ENCODE measurements at regions not wholly inside any gene's neighbourhood (a gene's known extent, or its start where the extent isn't known, plus 50 kb on each side); places are given as distances from the start of the nearest gene placed in this dataset.

GRCh38 chr2:23198316-23199114 lies 186.5 kb upstream of the KLHL29 start:
- no peak for DNase-seq (ENCODE audit: low spot score)

GRCh38 chr2:23199115-23199918 lies 185.7 kb upstream of the KLHL29 start:
- no peak for DNase-seq (ENCODE audit: low spot score)

GRCh38 chr2:23200068-23200786 lies 184.8 kb upstream of the KLHL29 start:
- DNase-seq (ENCODE audit: low spot score): no peak

GRCh38 chr2:23200787-23201114 lies 184.2 kb upstream of the KLHL29 start:
- DNase-seq (ENCODE audit: low spot score): no peak

GRCh38 chr2:23203383-23203782 lies 181.6 kb upstream of the KLHL29 start:
- no peak for DNase-seq (ENCODE audit: low spot score)

GRCh38 chr2:23204685-23205242 lies 180.2 kb upstream of the KLHL29 start:
- DNase-seq (ENCODE audit: low spot score): no peak

GRCh38 chr2:23206650-23207049 lies 178.3 kb upstream of the KLHL29 start:
- no peak for DNase-seq (ENCODE audit: low spot score)

GRCh38 chr2:23207871-23208270 lies 177.1 kb upstream of the KLHL29 start:
- DNase-seq (ENCODE audit: low spot score): no peak

GRCh38 chr2:23208339-23208738 lies 176.6 kb upstream of the KLHL29 start:
- DNase-seq (ENCODE audit: low spot score): no peak

- no peak for DNase-seq (ENCODE audit: low spot score)
Measured at GRCh38 chr2:23209059-23209458, 175.9 kb upstream of the KLHL29 start.

GRCh38 chr2:23211987-23212583 lies 172.9 kb upstream of the KLHL29 start:
- DNase-seq (ENCODE audit: low spot score): no peak

- DNase-seq (ENCODE audit: low spot score): no peak
Measured at GRCh38 chr2:23213196-23213595, 171.8 kb upstream of the KLHL29 start.

- DNase-seq (ENCODE audit: low spot score): no peak
Measured at GRCh38 chr2:23215016-23215415, 170.0 kb upstream of the KLHL29 start.

GRCh38 chr2:23219666-23220065 lies 165.3 kb upstream of the KLHL29 start:
- DNase-seq (ENCODE audit: low spot score): no peak

- no peak for DNase-seq (ENCODE audit: low spot score)
Measured at GRCh38 chr2:23220513-23221094, 164.4 kb upstream of the KLHL29 start.

GRCh38 chr2:23221236-23221635 lies 163.7 kb upstream of the KLHL29 start:
- no peak for DNase-seq (ENCODE audit: low spot score)

- DNase-seq (ENCODE audit: low spot score): no peak
Measured at GRCh38 chr2:23221901-23222300, 163.1 kb upstream of the KLHL29 start.

GRCh38 chr2:23230885-23231284 lies 154.1 kb upstream of the KLHL29 start:
- no peak for DNase-seq (ENCODE audit: low spot score)

GRCh38 chr2:23231865-23232264 lies 153.1 kb upstream of the KLHL29 start:
- no peak for DNase-seq (ENCODE audit: low spot score)

GRCh38 chr2:23235292-23235691 lies 149.7 kb upstream of the KLHL29 start:
- no peak for DNase-seq (ENCODE audit: low spot score)

GRCh38 chr2:23235736-23236135 lies 149.2 kb upstream of the KLHL29 start:
- no peak for DNase-seq (ENCODE audit: low spot score)

GRCh38 chr2:23237147-23237546 lies 147.8 kb upstream of the KLHL29 start:
- no peak for DNase-seq (ENCODE audit: low spot score)
